ENCODE measurements at regions not wholly inside any gene's neighbourhood (a gene's known extent, or its start where the extent isn't known, plus 50 kb on each side); places are given as distances from the start of the nearest gene placed in this dataset.
"Not testable (repeated sequence)": the region's sequence is repeated elsewhere in the genome, so short reads cannot be mapped to it uniquely, and the experiment has no call there.

- DNase-seq = not testable (repeated sequence)
Measured at GRCh38 chr20:29883514-29884219, 1373.8 kb upstream of the DEFB115 start.

DNA sequence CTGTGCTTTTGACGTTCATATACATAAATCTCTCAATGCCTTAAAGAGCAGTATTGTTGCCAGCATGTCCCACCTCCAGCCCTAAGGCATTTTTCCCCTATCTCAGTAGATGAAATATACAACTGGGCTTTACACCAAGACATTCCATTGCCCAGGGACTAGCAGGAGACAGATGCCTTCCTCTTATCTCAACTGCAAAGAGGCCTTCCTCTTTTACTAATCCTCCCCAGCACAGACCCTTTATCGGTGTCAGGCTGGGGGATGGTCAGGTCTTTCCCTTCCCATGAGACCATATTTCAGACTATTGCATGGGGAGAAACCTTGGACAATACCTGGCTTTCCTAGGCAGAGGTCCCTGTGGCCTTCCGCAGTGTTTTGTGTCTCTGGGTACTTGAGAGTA, 1373.1 kb upstream of the DEFB115 start:
- DNase-seq = not testable (repeated sequence)

GRCh38 chr20:29885282-29886185, 1371.9 kb upstream of the DEFB115 start:
- not testable (repeated sequence) for DNase-seq

- DNase-seq = not testable (repeated sequence)
Measured at GRCh38 chr20:29891555-29891954, 1365.9 kb upstream of the DEFB115 start.

All from NCI-H774 (cell line).